ENCODE measurements at regions not wholly inside any gene's neighbourhood (a gene's known extent, or its start where the extent isn't known, plus 50 kb on each side); places are given as distances from the start of the nearest gene placed in this dataset.

DNA sequence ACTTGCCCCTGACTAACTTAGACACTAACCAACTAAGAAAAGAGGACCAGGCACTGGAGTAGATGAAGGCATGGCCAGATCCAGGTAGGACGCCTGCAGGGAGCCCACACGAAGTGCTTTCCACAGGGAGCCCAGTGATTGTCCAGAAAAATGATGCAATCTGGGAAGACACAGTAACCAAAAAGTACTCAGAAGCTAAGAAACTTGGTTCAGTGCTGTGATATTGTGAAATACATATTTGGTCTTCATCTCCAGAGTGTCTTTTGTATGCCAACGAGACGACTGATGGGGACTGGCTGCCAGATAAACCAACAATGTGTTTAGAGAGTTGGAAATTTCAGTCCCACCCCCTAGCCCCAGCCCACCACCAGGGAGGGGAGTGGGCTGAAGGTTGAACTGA lies 135.0 kb downstream of the SP3 start:
- no peak for ATAC-seq (ENCODE audit: low read depth)
- Histone ChIP-seq H3K27ac (ENCODE audit: poor library complexity, severe bottlenecking) (no peak overlapping the region), H3K4me3 (ENCODE audit: severe bottlenecking) (no peak overlapping the region), H3K4me1 (ENCODE audit: insufficient read depth, poor library complexity, severe bottlenecking) (no peaks in the 10 kb centered on the region), H3K27me3 (ENCODE audit: insufficient read depth, poor library complexity, severe bottlenecking) (no peaks in the 10 kb centered on the region), H3K36me3 (ENCODE audit: low read depth) (no peaks in the 10 kb centered on the region), H3K9me3 (ENCODE audit: severe bottlenecking) (no peaks in the 10 kb centered on the region)
- TF ChIP-seq, protein P1, sequence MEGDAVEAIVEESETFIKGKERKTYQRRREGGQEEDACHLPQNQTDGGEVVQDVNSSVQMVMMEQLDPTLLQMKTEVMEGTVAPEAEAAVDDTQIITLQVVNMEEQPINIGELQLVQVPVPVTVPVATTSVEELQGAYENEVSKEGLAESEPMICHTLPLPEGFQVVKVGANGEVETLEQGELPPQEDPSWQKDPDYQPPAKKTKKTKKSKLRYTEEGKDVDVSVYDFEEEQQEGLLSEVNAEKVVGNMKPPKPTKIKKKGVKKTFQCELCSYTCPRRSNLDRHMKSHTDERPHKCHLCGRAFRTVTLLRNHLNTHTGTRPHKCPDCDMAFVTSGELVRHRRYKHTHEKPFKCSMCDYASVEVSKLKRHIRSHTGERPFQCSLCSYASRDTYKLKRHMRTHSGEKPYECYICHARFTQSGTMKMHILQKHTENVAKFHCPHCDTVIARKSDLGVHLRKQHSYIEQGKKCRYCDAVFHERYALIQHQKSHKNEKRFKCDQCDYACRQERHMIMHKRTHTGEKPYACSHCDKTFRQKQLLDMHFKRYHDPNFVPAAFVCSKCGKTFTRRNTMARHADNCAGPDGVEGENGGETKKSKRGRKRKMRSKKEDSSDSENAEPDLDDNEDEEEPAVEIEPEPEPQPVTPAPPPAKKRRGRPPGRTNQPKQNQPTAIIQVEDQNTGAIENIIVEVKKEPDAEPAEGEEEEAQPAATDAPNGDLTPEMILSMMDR (IDR thresholded peaks at IDR 0.05; ENCODE audit: poor library complexity, severe bottlenecking): no peak
- no peak for DNase-seq (ENCODE audit: low spot score)

DNA sequence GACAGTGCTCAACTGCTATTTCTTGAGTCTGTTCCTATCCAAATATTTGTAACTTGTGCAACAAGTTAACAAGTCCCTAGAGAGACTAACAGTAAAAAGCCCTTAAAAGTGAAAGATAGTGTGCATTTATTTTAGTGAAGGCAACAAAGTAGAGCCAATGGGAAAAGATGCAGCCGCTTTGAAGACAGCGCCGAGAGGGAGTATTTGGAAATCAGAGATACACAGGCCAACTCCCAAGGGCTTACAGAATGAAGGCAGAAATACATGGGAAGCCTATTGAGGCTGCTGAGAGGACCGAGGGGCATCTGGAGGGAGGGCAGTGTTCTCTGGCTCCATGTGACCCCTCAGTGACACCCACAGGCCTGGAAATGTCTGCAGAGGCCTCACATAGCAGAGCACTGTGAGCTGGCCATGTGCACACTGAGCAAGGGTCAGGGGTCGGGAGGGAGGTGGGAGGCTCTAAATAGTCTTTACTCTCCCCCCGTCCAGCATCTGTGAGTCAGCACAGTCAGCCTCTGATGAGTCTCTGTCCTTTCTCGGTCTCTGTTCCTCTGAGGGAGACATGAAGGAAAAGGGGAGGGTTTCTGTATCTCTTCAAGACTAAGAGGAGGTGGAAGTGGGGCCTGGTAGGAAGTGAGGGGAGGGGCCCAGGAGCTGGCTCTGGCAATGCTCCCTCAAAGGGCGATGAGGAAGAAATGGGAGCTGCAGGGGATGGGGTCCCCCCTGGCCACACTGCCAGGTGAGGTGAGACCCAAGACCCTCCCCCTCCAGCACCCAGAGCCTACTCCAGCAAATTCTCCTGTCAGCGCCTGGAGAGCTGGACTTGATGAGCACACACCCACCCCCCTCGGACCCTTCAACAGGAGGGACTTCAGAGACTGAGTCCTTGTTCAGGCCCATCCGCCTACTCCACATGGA lies 133.6 kb downstream of the SP3 start:
- DNase-seq (ENCODE audit: low spot score) (no peak), ATAC-seq (ENCODE audit: low read depth) (no peak)
- no peak overlapping the region for H3K27ac ChIP-seq (ENCODE audit: poor library complexity, severe bottlenecking)
- no peaks in the 10 kb centered on the region for H3K4me1 ChIP-seq (ENCODE audit: insufficient read depth, poor library complexity, severe bottlenecking)
- TF ChIP-seq, protein P1 (IDR thresholded peaks at IDR 0.05; ENCODE audit: poor library complexity, severe bottlenecking): no peak
- no peaks in the 10 kb centered on the region for H3K27me3 ChIP-seq (ENCODE audit: insufficient read depth, poor library complexity, severe bottlenecking)
- H3K4me3 ChIP-seq (ENCODE audit: severe bottlenecking): no peak overlapping the region
- no peaks in the 10 kb centered on the region for H3K9me3 ChIP-seq (ENCODE audit: severe bottlenecking)
- no peaks in the 10 kb centered on the region for H3K36me3 ChIP-seq (ENCODE audit: low read depth)

DNA sequence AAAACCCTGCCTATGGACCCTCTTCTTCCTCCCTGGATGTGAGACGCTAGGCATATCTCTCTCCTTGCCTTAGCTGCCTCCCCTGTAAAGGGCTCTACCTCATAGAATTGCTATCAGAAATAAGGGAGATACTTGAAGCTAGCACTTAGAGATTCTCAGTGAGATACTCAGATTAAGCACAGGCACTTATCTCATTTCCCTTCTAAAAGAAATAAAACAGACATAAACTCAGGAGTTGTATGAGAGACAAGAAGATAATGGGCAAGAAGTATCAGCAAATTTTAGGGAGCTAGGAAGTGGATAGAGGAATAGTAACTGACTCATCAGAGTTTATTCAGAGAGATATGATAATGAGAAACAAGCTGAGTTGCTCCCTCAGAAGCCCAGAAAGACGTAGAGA lies 131.0 kb downstream of the SP3 start:
- no peaks in the 10 kb centered on the region for H3K4me1 ChIP-seq (ENCODE audit: insufficient read depth, poor library complexity, severe bottlenecking)
- H3K27ac ChIP-seq (ENCODE audit: poor library complexity, severe bottlenecking): no peak overlapping the region
- ATAC-seq (ENCODE audit: low read depth): no peak
- no peak for DNase-seq (ENCODE audit: low spot score)
- H3K27me3 ChIP-seq (ENCODE audit: insufficient read depth, poor library complexity, severe bottlenecking): no peaks in the 10 kb centered on the region
- no peaks in the 10 kb centered on the region for H3K36me3 ChIP-seq (ENCODE audit: low read depth)
- H3K4me3 ChIP-seq (ENCODE audit: severe bottlenecking): no peak overlapping the region
- TF ChIP-seq, protein P1 (IDR thresholded peaks at IDR 0.05; ENCODE audit: poor library complexity, severe bottlenecking): no peak
- H3K9me3 ChIP-seq (ENCODE audit: severe bottlenecking): no peaks in the 10 kb centered on the region

DNA sequence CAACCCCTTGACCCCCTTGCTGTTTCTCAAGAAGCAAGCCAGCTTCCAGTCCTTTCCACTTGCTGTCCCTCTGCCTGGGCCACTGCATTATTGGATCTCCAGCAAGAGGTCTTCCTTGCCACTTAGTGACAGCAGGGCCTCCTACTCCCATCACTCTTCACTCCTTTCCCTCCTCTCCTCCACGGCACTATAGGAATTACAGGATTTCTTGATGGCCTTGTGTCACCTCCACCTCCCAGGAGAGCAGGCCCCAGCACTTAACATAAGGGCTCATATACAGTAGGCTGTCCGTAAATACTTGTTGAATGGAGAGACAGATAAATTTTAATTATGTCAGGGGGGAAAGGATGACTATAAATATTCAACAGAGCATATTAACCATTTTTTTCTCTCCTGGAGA lies 129.4 kb downstream of the SP3 start:
- Histone ChIP-seq H3K27ac (ENCODE audit: poor library complexity, severe bottlenecking) (no peak overlapping the region), H3K4me3 (ENCODE audit: severe bottlenecking) (no peak overlapping the region), H3K9me3 (ENCODE audit: severe bottlenecking) (no peaks in the 10 kb centered on the region), H3K27me3 (ENCODE audit: insufficient read depth, poor library complexity, severe bottlenecking) (no peaks in the 10 kb centered on the region), H3K4me1 (ENCODE audit: insufficient read depth, poor library complexity, severe bottlenecking) (no peaks in the 10 kb centered on the region), H3K36me3 (ENCODE audit: low read depth) (no peaks in the 10 kb centered on the region)
- ATAC-seq (ENCODE audit: low read depth) (no peak), DNase-seq (ENCODE audit: low spot score) (no peak)
- TF ChIP-seq, protein P1 (IDR thresholded peaks at IDR 0.05; ENCODE audit: poor library complexity, severe bottlenecking): no peak

DNA sequence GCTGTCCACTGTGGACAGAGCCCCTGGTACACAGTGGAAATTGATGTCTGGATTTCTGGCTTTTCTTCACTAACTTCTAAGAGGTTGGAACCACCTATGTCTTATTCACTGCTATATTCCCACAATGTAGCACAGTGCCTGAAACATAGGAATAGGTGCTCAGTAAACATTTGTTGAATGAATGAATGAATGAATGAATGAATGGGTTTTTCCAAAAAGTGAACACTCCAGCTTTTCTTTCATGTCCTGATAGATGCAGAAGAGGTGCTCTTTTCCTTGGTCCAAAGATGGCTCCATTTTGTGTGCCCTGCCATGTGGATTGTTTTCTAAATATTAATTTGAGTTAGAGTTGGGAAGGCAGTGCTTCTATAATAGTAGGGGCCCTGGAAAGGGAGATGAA lies 124.1 kb downstream of the SP3 start:
- Histone ChIP-seq H3K36me3 (ENCODE audit: low read depth) (no peaks in the 10 kb centered on the region), H3K27me3 (ENCODE audit: insufficient read depth, poor library complexity, severe bottlenecking) (no peaks in the 10 kb centered on the region), H3K9me3 (ENCODE audit: severe bottlenecking) (no peaks in the 10 kb centered on the region), H3K4me3 (ENCODE audit: severe bottlenecking) (no peak overlapping the region), H3K27ac (ENCODE audit: poor library complexity, severe bottlenecking) (no peak overlapping the region), H3K4me1 (ENCODE audit: insufficient read depth, poor library complexity, severe bottlenecking) (no peaks in the 10 kb centered on the region)
- TF ChIP-seq, protein P1 (IDR thresholded peaks at IDR 0.05; ENCODE audit: poor library complexity, severe bottlenecking): no peak
- ATAC-seq (ENCODE audit: low read depth): no peak
- no peak for DNase-seq (ENCODE audit: low spot score)
